ENCODE measurements at regions not wholly inside any gene's neighbourhood (a gene's known extent, or its start where the extent isn't known, plus 50 kb on each side); places are given as distances from the start of the nearest gene placed in this dataset.

DNA sequence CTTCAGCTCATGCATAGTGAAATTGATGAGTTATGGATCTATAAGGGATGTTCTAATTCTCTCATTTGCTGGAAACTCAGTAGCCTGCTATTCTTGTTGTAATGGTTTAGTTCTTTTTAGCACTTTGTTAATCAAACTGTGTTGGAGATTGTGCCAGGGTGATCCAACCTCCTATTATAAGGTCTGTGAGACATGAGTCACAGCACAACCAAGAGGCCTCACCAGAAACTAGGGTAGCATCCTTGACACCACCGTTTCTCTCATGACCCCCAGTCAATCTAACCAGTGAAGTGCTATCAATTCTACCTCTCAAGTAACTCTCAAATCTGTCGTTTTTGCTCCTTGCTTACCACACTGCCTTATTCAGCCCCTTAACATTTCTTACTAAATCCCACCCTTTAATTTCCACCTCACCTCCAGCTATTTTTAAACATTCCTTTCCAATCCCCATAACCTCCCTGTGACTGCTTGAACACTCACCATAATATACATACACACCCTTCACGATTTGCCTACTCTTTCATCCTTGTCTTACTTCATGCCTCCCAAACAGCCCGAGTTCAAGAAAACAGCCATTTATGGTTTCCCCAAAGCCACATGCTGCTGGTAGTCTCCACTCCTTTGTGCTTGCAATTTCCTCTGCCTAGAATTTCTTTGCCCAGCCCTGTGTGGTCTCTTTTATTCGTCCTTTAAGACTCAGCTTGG, 53.9 kb upstream of the NUDT4 start:
- Histone ChIP-seq H4K5ac (ENCODE audit: low read depth, low read length) (no peak overlapping the region), H3K14ac (replicated peaks; ENCODE audit: low read depth, low read length) (0 out of 2 replicates have a peak overlapping the region, but pooled peaks have one; percentile 28), H3K79me1 (ENCODE audit: low read depth in 1 of 2, low read length in 2 of 2) (no peaks in the 10 kb centered on the region), H3K4me2 (ENCODE audit: low read depth, low read length) (no peak overlapping the region), H4K8ac (ENCODE audit: low read depth in 2 of 2, low read length in 2 of 2) (no peak overlapping the region), H4K20me1 (ENCODE audit: insufficient read depth, low read length) (no peaks in the 10 kb centered on the region), H3K18ac (ENCODE audit: low read depth, low read length) (no peak overlapping the region; the same call in 1 of the 2 replicates), H3K23ac (ENCODE audit: low read depth, low read length) (no peak overlapping the region; the same call in 1 of the 2 replicates), H4K91ac (ENCODE audit: insufficient read depth, low read depth, low read length) (no peak overlapping the region), H3K36me3 (ENCODE audit: control insufficient read depth, insufficient read depth, low read length) (no peaks in the 10 kb centered on the region), H2BK5ac (ENCODE audit: low read depth, low read length, poor library complexity, severe bottlenecking) (no peak overlapping the region), H2AK5ac (ENCODE audit: low read depth, low read length) (peak overlapping the region; percentile 67; the same call in 1 of the 2 replicates), H3K27me3 (ENCODE audit: control insufficient read depth, insufficient read depth, low read length) (no peaks in the 10 kb centered on the region), H2BK120ac (ENCODE audit: low read depth, low read length) (no peak overlapping the region), H3K9me3 (ENCODE audit: control insufficient read depth, insufficient read depth, low read length) (no peaks in the 10 kb centered on the region), H2BK15ac (ENCODE audit: low read depth, low read length) (no peak overlapping the region), H3K56ac (ENCODE audit: extremely low read depth, insufficient read depth, low read length) (no peak overlapping the region), H3K9ac (ENCODE audit: low read depth, low read length) (no peak overlapping the region), H2BK20ac (ENCODE audit: low read depth, low read length) (peak overlapping the region; percentile 51; the same call in 1 of the 2 replicates), H3K27ac (ENCODE audit: insufficient read depth, low read length) (no peak overlapping the region), H2AFZ (replicated peaks; ENCODE audit: low read length, poor library complexity) (no peak overlapping the region), H3K4me1 (ENCODE audit: control insufficient read depth, insufficient read depth, low read length) (no peaks in the 10 kb centered on the region; the same call in 1 of the 2 replicates), H3K4me3 (ENCODE audit: insufficient read depth, low read depth, low read length) (no peak overlapping the region), H3K4ac (ENCODE audit: low read depth, low read length) (no peak overlapping the region), H3K9me1 (ENCODE audit: insufficient read depth, low read length) (peaks cover 3% of the 10 kb centered on the region; the same call in 1 of the 2 replicates), H2AK9ac (replicated peaks; ENCODE audit: low read depth, low read length, poor library complexity) (no peak overlapping the region)
- intact Hi-C loops (cut with micrococcal nuclease), result no loop called here
- DNase-seq (peak; percentile 44), ATAC-seq (ENCODE audit: low read depth) (no peak)
- dilution Hi-C loops (cut with HindIII; ENCODE audit: low sequenced_read_pairs, unreplicated experiment), result no loop called here
- POLR2A ChIA-PET (ENCODE audit: unreplicated experiment), result no interaction called here
- TF ChIP-seq BHLHE40 (IDR thresholded peaks at IDR 0.05; ENCODE audit: low read depth, low read length) (no peak), MAFK (IDR thresholded peaks at IDR 0.05; ENCODE audit: low read depth, low read length) (no peak), POLR2A (IDR thresholded peaks at IDR 0.05; ENCODE audit: low read depth, low read length) (no peak)
- in situ Hi-C loops (cut with MboI; ENCODE audit: low sequenced_read_pairs), result no loop called here
- BruUV-seq (replicated peaks), result no TSS peak
- CTCF ChIA-PET, result interaction anchor here (0.7 kb wide), 1 partner anchor 1753 kb away, joined by 4 read pairs; no protein-coding TSS in a partner anchor
- 64% methylated on average over 4 of the region's 5 CpGs; no CpG with 5 or more reads in 1 of the 2 experiments for WGBS, 2 experiments (ENCODE audit: extremely low coverage in 2 of 2, insufficient read length in 1 of 2)

All from IMR-90 (cell line).